SK-N-MC (cell line): ENCODE measurements at regions not wholly inside any gene's neighbourhood (a gene's known extent, or its start where the extent isn't known, plus 50 kb on each side); places are given as distances from the start of the nearest gene placed in this dataset.

Experiments
- EZH2 ChIP-seq: fragments of 200-600 bp; sonication (generic); IDR thresholded peaks from one replicate; pipeline ENCODE4 v1.6.1; 2017; ENCODE audit warnings: antibody characterized with exemption
- POLR2AphosphoS5 ChIP-seq: IDR thresholded peaks from 2 replicates; pipeline ENCODE4 v1.6.1; 2012; ENCODE audit warnings: mild to moderate bottlenecking, low read depth, low read length, borderline replicate concordance

DNA sequence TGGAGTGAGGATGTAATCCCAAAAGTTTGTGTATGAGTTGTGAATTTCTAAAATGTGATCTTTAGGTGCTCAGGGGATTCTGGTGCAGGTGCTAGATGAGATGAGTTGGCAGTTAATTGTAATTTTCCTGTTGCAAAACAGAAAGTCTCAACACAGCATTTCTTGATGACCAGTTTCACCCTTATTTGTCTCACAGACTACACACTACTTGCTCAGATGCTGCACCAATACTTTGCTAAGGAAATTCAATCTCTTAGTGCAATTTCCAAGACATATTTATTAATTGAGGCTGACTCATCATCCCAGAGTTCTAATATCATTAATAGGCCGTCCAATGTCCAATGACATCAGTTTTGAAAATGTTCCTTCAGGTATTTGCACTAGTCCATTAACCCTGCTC is 159.2 kb upstream of the SFRP2 start:
- TF ChIP-seq EZH2 = no peak
- TF ChIP-seq POLR2AphosphoS5 = no peak
